D341Med (cell line): ENCODE measurements at regions not wholly inside any gene's neighbourhood (a gene's known extent, or its start where the extent isn't known, plus 50 kb on each side); places are given as distances from the start of the nearest gene placed in this dataset.

Source experiments
- DNase-seq: peaks from one replicate; pipeline ENCODE4 v3.0.0; 2012; ENCODE audit warnings: low spot score

GRCh38 chr2:2640818-2641217, 309.7 kb upstream of the MYT1L start:
- no peak for DNase-seq

- DNase-seq = no peak
These were observed 309.3 kb upstream of the MYT1L start for GRCh38 chr2:2640371-2640770.

GRCh38 chr2:2639251-2640139, 308.4 kb upstream of the MYT1L start:
- no peak for DNase-seq

GRCh38 chr2:2638547-2639220, 307.6 kb upstream of the MYT1L start:
- DNase-seq = no peak

- no peak for DNase-seq
These were observed 305.7 kb upstream of the MYT1L start for GRCh38 chr2:2636813-2637212.

GRCh38 chr2:2635025-2635528, 304.0 kb upstream of the MYT1L start:
- no peak for DNase-seq

- no peak for DNase-seq
These were observed 301.9 kb upstream of the MYT1L start for GRCh38 chr2:2633017-2633416.

- DNase-seq = no peak
These were observed 292.9 kb upstream of the MYT1L start for GRCh38 chr2:2623939-2624338.

- DNase-seq = no peak
These were observed 290.8 kb upstream of the MYT1L start for GRCh38 chr2:2621855-2622254.

GRCh38 chr2:2620604-2621003, 289.5 kb upstream of the MYT1L start:
- DNase-seq = no peak

GRCh38 chr2:2619995-2620394, 288.9 kb upstream of the MYT1L start:
- DNase-seq = no peak

GRCh38 chr2:2614452-2614851, 283.4 kb upstream of the MYT1L start:
- DNase-seq = no peak

- DNase-seq = peak; percentile 93
These were observed 282.5 kb upstream of the MYT1L start for GRCh38 chr2:2613279-2614199.

- no peak for DNase-seq
These were observed 279.7 kb upstream of the MYT1L start for GRCh38 chr2:2610751-2611150.

GRCh38 chr2:2600366-2600765, 269.3 kb upstream of the MYT1L start:
- DNase-seq = no peak

GRCh38 chr2:2599441-2599840, 268.4 kb upstream of the MYT1L start:
- no peak for DNase-seq

GRCh38 chr2:2597712-2598111, 266.6 kb upstream of the MYT1L start:
- DNase-seq = no peak

- no peak for DNase-seq
These were observed 260.5 kb upstream of the MYT1L start for GRCh38 chr2:2591542-2591940.

- no peak for DNase-seq
These were observed 259.9 kb upstream of the MYT1L start for GRCh38 chr2:2590841-2591541.

- no peak for DNase-seq
These were observed 259.1 kb upstream of the MYT1L start for GRCh38 chr2:2590141-2590540.

- DNase-seq = no peak
These were observed 257.7 kb upstream of the MYT1L start for GRCh38 chr2:2588777-2589176.

- DNase-seq = peak; percentile 70
These were observed 256.3 kb upstream of the MYT1L start for GRCh38 chr2:2587354-2587753.
